Central memory CD4-positive, alpha-beta T cell (primary cell): ENCODE measurements at regions not wholly inside any gene's neighbourhood (a gene's known extent, or its start where the extent isn't known, plus 50 kb on each side); places are given as distances from the start of the nearest gene placed in this dataset.
A peak's percentile ranks its signal among the peaks of the same experiment; 100 is the strongest.
"Not testable (repeated sequence)": the region's sequence is repeated elsewhere in the genome, so short reads cannot be mapped to it uniquely, and the experiment has no call there.

Experiments used
- DNase-seq: peaks from one replicate; pipeline ENCODE4 v3.0.0; 2022

GRCh38 chr5:159504857-159505304 lies 174.6 kb upstream of the IL12B start:
- no peak for DNase-seq

- no peak for DNase-seq
Observed at GRCh38 chr5:159507055-159507454, 176.8 kb upstream of the IL12B start.

GRCh38 chr5:159507661-159508060 lies 177.4 kb upstream of the IL12B start:
- DNase-seq, result no peak

GRCh38 chr5:159508344-159508743 lies 178.1 kb upstream of the IL12B start:
- no peak for DNase-seq

DNA sequence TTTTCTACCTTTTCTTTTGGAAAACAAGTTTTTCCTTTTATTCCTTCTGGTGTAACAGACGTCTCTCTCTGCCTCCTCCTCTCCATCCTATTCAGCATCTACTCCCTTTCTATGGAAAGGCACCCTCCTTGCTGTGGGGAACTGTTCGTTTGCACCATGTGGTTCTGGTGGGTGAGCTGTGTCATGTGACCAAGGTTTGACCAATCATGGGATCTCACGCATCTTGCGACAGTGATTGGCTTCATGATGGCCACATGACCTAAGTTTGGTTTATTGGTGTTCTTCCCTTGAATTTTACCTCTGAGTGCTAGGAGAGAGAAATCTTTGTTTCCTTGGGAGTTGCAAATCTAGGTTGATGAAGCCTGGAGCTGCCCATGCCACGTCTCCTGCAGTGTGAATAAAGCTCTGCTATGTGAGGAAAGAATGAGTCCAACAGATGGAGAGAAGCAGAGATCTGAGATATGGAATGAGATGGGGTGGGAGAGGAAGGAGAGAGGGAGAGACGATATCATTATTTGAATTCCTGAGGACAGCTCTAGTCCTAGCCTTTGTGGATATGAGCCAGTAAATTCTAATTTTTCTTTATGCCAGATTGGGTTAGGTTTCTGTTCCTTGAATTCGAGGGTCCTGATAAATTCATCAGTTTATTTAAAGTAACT lies 178.8 kb upstream of the IL12B start:
- no peak for DNase-seq

- DNase-seq, result no peak
Observed at GRCh38 chr5:159510282-159510681, 180.0 kb upstream of the IL12B start.

- DNase-seq, result no peak
Observed at GRCh38 chr5:159511570-159511969, 181.3 kb upstream of the IL12B start.

DNA sequence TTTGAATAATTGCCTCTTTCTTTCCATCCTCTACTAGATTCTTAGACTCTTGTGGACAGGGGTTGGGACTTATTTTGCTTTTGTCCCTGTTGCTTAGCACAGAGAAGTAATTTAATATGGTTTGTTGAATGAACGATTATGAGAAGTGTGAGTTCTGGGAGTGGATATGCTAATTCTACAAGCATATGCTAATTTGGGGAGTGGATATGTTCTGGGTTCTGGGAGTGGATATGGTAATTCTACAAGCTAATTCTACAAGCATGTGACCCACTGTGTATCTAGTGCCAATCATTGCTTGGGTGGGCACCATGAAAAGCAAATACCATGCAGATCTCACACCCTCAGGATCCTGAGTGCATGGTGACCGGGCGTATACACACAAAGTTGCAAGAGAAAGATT lies 181.8 kb upstream of the IL12B start:
- DNase-seq, result no peak

DNA sequence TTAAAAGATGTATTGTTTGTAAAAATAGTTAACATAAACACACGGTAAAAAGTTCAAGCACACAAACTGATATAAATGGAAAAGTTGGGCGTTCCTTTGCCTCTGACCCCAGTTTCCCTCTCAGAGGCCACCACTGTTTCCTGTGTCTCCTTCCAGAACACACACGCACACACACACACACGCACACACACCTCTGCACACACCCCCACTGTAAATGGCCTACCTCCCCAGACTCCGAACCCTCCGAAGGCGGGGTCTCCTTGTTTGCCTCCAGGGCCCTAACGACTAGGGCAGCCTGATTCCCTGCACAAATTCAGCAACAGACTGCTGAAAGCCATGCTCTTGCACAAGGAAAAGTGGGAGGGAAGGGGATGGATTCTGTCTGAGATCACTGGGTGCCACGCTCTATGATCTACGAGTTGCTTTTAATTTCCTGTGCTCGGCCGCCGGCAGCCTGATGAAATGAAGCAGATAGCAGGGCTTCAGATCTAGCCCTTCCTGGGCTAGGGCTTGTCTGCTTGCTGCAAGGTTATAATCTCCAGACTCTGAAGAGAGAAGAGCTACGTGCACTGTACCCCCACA lies 184.0 kb upstream of the IL12B start:
- DNase-seq, result no peak

DNA sequence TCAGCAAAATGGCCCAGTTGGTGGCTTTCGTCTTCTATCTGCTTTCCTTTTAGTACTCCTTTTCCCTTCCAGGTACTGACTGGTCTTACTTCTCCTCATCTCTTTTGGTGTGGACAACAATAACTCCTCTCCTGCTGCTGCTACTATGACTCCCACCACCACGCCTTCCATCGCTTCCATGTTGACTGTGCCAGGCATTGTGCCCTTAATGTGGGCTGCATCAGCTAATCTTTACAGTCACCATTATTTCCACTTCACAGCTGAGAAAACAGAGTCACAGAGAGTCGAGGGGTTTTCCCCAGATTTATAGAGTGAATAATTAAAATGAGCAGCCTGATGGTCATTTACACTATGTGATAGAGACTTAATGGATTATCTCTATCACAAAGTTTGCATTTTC lies 184.9 kb upstream of the IL12B start:
- DNase-seq, result no peak

GRCh38 chr5:159515909-159516415 lies 185.7 kb upstream of the IL12B start:
- peak; percentile 47 for DNase-seq

DNA sequence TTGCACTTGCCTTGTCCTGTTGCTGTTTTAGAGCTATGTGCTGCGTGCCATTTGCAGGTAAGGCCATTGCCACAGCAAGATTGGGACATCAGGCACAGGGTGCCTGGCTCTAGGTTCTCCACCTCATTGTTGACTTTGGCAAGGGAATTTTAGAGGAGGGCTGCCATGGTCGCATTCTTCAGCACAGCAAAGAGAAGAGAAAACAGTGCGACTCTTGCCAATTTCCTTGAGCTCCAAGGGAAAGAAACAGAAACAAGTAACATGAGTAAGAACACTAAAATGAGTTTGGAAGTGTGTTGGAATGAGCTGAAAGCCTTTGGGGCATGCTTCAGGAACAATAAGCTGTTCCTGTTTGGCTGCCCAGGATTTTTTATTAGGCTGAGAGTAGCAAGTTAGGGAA lies 188.1 kb upstream of the IL12B start:
- DNase-seq, result no peak

- no peak for DNase-seq
Observed at GRCh38 chr5:159519365-159519764, 189.1 kb upstream of the IL12B start.

- DNase-seq, result no peak
Observed at GRCh38 chr5:159522841-159523240, 192.6 kb upstream of the IL12B start.

- not testable (repeated sequence) for DNase-seq
Observed at GRCh38 chr5:159524279-159524678, 194.0 kb upstream of the IL12B start.

DNA sequence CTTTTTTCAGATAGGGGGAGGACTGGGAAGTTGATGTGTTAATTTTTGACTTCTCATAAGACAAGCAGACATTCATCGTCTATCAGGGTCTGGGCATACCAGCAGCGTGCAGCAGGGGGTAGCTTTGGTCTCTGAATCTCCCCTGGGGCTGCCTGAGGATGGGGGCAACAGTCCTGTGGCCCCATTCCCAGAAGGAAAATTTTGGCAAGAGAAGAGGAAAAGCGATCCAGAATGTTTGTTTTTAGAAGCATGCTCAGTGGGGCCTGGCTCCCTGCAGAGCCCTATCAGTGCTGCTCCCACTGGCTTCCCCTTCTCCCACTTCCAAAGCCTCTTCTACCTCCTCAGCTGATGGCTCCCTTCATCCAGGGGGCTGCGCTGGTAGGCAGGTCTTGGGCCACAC lies 194.8 kb upstream of the IL12B start:
- no peak for DNase-seq

DNA sequence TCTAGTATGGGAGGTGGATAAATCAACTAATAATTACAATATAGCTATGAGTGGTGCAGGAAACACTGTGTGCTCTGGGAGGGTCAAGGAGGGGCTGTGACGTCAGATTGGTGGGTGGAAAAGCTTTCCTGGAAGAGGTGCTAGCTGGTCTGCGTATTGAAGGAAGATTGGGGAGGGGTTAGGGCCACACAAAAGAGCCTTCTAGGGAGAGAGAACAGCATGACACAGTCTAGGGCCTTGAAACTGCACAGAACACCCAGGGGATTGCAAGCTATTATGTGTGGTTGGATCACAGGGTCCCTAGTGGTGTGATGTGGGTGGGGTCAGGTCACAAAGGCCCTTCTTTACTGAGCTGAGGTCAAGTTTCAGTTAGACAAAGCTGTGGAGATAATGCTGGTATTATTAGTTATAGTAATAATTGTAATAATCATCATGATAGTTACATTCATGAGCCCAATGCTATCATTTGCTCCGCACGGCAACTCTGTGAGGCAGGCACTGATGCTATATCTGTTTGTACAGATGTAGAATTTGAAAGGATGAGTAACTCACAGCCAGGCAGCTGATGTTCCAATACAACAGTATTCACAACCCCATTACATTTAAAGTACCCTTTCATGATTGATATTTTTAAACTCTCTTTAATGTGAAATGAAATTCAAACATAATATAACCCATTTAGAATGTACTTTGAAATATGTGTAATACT lies 197.4 kb upstream of the IL12B start:
- DNase-seq, result no peak

DNA sequence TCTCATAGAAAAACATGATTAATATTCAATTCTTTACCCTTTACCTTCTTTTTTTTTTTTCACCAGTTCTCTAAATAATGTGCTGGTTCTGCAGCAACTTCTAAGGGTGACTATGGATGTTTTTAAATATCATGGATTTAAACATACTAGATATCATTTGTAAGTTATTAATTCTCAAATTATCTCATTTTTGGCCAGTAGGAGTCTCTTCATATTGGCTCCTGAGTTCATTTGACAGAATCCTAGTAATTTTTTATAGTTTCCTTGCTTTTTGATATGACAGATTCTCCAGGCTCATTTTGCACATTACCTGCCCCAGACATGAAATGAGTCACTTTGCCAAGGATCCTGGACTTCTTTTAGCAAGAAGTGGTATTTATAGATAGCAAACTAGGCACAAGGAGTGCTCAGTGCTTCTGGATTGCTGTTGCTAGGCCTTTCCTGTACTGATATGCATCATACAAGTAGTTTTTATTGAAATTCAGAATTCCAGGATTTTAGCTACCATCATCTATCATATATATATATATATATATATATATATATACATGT lies 201.3 kb upstream of the IL12B start:
- DNase-seq, result no peak

DNA sequence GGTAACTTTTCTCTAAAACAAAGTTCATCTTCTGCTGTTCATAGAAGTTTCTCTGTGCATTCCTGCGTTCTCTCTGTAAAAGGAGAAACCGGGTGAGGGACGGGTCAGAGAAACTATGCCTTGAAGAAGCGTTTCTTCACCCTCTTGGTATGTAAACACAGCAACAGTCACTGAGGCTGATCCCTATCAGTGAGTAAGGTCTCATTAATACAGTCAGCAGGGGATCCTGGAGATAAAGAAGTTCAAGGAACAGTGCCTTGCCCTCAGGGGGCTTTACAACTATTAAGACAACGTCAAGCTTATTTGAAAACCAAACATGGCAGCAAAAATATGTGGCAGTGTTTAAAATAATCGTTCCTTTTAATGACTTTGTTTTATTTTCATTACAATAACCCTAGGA lies 202.9 kb upstream of the IL12B start:
- no peak for DNase-seq

GRCh38 chr5:159536166-159536565 lies 205.9 kb upstream of the IL12B start:
- no peak for DNase-seq

- no peak for DNase-seq
Observed at GRCh38 chr5:159536646-159537045, 206.4 kb upstream of the IL12B start.

- DNase-seq, result no peak
Observed at GRCh38 chr5:159539678-159540077, 209.4 kb upstream of the IL12B start.

DNA sequence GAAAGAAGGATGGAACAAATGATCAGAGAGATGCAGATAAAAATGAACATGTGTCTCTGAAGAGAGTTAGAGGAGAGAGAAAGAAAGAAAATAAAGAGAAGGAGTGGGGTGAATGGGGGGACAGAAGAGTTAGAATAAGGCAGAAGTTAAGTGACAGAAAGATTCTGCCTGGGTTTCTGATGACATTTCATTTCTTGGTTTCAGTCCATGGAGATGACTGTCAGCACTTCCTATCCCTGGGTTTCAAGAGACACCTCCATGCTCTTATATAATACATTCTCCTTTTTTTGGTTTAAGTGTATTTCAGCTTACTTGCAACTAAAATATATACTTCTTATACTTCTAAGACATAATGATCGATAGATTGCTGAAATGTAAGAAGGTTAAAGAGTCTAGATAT lies 213.0 kb upstream of the IL12B start:
- DNase-seq, result no peak

DNA sequence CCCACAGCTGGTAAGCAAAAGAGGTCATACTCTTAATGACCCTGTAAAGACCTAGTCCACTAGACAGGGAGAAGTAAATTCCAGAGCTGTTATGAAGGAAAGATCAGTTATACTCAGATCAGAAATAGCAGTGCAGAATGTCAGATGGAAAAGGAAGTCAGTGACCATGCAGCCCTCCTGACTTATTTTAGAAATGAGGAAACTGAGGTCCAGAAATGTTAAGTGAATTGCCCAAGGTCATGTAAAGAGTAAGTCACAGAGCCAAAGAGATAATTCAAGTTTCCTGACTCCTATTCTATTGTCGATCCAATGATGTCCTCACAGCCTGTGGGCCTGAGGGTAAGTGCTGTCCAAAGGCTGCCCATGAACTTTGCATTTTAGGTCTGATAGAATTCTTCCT lies 214.9 kb upstream of the IL12B start:
- DNase-seq, result no peak
